D721Med (cell line): ENCODE measurements at regions not wholly inside any gene's neighbourhood (a gene's known extent, or its start where the extent isn't known, plus 50 kb on each side); places are given as distances from the start of the nearest gene placed in this dataset.

ENCODE experiments used
- DNase-seq: peaks from one replicate; pipeline ENCODE4 v3.0.0; 2011; ENCODE audit warnings: low spot score; ENCODE audit not compliant: insufficient read length
- FAIRE-seq: peaks from 2 replicates; lab custom pipeline; 2011; peaks lifted over from hg19 to GRCh38; lab: Jason Lieb, UNC
- CTCF ChIP-seq: IDR thresholded peaks from 2 replicates; pipeline ENCODE4 v1.5.1; 2012; ENCODE audit warnings: mild to moderate bottlenecking, control low read depth; ENCODE audit not compliant: insufficient read depth; ENCODE audit errors: missing control alignments

- no peak for FAIRE-seq
- TF ChIP-seq CTCF = no peak
- DNase-seq = no peak
These were observed 90.2 kb upstream of the TSPAN2 start for GRCh38 chr1:115179397-115180079.

- DNase-seq (no peak), FAIRE-seq (no peak)
- no peak for TF ChIP-seq CTCF
These were observed 86.9 kb upstream of the TSPAN2 start for GRCh38 chr1:115176189-115176588.

GRCh38 chr1:115175596-115175995 is 86.3 kb upstream of the TSPAN2 start:
- no peak for TF ChIP-seq CTCF
- FAIRE-seq (no peak), DNase-seq (no peak)

DNA sequence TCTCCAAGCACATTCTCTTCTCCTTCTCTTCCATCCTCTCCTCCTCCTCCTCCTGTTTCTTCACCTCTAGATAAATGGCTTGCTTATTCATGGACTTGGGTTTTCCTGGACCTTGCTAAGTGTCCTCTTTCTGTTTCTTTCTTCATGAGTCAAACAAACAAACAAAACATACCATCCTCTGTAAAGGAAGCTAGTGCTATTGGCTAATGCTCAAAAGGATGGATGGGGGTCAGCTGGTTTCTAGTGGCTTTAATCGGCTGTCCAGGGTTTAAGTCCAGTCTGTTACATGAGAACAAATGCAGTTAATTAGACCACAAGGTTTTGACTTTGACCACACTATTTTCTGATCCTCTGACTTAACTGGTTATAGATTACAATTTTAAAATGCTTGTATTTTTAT is 83.8 kb upstream of the TSPAN2 start:
- FAIRE-seq (no peak), DNase-seq (no peak)
- TF ChIP-seq CTCF = no peak

DNA sequence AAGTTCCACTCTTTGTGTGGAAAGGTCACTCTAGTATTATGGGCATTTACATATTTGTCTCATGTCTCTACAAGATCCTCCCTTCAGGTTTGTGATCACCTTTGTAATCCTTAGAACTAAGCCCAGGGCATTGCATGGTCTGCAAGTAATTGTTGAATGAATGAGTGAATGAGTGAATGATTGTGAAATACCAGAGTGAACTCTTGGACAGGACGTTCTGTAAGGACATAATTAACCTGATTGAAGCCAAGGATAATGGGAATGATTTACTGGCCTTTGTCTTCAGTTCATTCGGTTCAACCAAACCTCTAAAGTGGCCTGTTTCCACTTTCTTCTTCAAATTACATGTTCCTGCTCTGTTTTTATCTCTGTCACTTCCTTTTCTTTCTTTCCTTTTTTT is 83.0 kb upstream of the TSPAN2 start:
- TF ChIP-seq CTCF = no peak
- DNase-seq (no peak), FAIRE-seq (no peak)

GRCh38 chr1:115170961-115171392 is 81.7 kb upstream of the TSPAN2 start:
- no peak for TF ChIP-seq CTCF
- no peak for FAIRE-seq
- DNase-seq = no peak

DNA sequence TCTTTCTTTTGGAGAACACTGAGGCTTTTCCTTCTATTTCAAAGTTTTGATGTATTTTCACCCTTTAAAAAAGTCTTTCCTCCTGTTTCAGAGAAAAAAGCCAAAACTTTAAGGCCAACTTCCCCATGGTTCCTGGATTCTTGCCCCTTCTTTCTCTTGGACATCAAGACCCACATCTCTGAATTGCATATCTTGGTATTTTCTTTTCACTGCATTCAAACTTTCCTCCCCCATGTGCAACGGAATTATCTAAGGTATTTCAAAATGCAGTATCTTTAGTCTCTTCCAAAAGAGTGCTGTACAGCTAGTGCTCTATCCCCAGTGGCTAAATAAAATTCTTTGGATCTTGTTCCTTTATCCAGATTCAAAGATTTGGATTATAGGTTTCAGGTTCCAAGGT is 81.1 kb upstream of the TSPAN2 start:
- no peak for DNase-seq

More for the DNA sequence above, 81.1 kb upstream of the TSPAN2 start:
- FAIRE-seq = no peak
- TF ChIP-seq CTCF = no peak
